NT2/D1 (cell line): ENCODE measurements at regions not wholly inside any gene's neighbourhood (a gene's known extent, or its start where the extent isn't known, plus 50 kb on each side); places are given as distances from the start of the nearest gene placed in this dataset.

Experiments
- DNase-seq: peaks from one replicate; pipeline ENCODE4 v3.0.0-alpha.2; 2011; ENCODE audit warnings: low read depth, low spot score
- H3K27me3 ChIP-seq: 2 replicates; pipeline ENCODE4 v1.6.0; 2011; ENCODE audit warnings: mild to moderate bottlenecking; ENCODE audit not compliant: insufficient read length, insufficient read depth
- H3K36me3 ChIP-seq: 2 replicates; pipeline ENCODE4 v1.6.1; 2011; ENCODE audit warnings: mild to moderate bottlenecking, low read length, mixed read lengths; ENCODE audit not compliant: insufficient read depth, insufficient read length
- H3K4me1 ChIP-seq: 2 replicates; pipeline ENCODE4 v1.5.1; 2011; ENCODE audit not compliant: insufficient read depth, insufficient read length
- H3K4me3 ChIP-seq: 2 replicates; pipeline ENCODE4 v1.5.1; 2011; ENCODE audit warnings: low read depth; ENCODE audit not compliant: insufficient read length
- H3K9ac ChIP-seq: 2 replicates; pipeline ENCODE4 v1.6.0; 2011; ENCODE audit warnings: low read depth; ENCODE audit not compliant: insufficient read length
- H3K9me3 ChIP-seq: 2 replicates; pipeline ENCODE4 v1.5.1; 2011; ENCODE audit warnings: mild to moderate bottlenecking, low read length; ENCODE audit not compliant: insufficient read depth
- SUZ12 ChIP-seq: IDR thresholded peaks from 2 replicates; pipeline ENCODE4 v1.6.1; 2011; ENCODE audit not compliant: insufficient read length, insufficient read depth; ENCODE audit errors: extremely low read depth
- YY1 ChIP-seq: IDR thresholded peaks from 2 replicates; pipeline ENCODE4 v1.6.1; 2011; ENCODE audit not compliant: insufficient read length, insufficient read depth
- ZNF274 ChIP-seq: IDR thresholded peaks from 2 replicates; pipeline ENCODE4 v1.6.1; 2011; ENCODE audit warnings: mild to moderate bottlenecking, low read depth, low read length

DNA sequence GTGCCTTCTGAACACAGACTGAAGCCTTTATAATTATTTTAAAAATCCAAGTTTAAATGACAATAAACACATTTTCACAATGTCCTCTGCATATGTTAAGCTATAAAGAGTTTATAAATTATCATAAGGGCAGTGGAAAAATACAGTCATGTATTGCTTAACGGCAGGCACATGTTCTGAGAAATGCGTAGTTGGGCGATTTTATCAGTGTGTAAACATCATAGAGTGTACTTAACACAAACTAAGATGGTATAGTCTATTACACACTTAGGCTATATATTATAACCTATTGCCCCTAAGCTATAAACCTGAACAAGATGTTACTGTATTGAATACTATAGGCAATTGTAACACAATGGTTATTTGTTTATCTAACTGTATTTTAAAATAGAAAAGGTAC, 254.7 kb downstream of the GABRG1 start:
- H3K9me3 ChIP-seq, result no peaks in the 10 kb centered on the region
- no peak for TF ChIP-seq YY1
- TF ChIP-seq SUZ12, result no peak
- no peak for TF ChIP-seq ZNF274
- no peak overlapping the region for H3K9ac ChIP-seq
- no peaks in the 10 kb centered on the region for H3K4me1 ChIP-seq
- no peak overlapping the region for H3K4me3 ChIP-seq
- H3K36me3 ChIP-seq, result no peaks in the 10 kb centered on the region
- no peaks in the 10 kb centered on the region for H3K27me3 ChIP-seq
- no peak for DNase-seq

DNA sequence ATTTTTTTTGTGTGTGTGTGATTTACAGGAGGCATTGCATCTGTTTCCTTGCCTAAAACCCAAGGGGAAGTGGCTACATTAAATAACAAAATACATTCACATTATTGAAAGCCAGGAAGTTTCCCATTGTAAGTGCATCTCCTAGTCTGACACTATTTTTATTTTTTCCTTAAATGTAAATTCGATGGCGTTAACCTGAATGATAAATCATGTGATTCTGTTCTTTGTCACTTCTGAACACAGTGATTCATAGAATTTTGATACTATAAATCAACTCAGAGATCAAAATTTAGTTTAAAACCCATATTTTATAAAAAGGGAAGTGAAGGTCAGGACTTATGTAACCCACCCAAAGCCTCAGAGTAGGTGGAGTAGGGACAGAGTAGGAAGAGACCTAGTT, 258.1 kb downstream of the GABRG1 start:
- Histone ChIP-seq H3K4me1 (no peaks in the 10 kb centered on the region), H3K36me3 (no peaks in the 10 kb centered on the region), H3K9me3 (no peaks in the 10 kb centered on the region), H3K9ac (no peak overlapping the region), H3K4me3 (no peak overlapping the region), H3K27me3 (no peaks in the 10 kb centered on the region)
- DNase-seq, result no peak
- TF ChIP-seq YY1 (no peak), ZNF274 (no peak), SUZ12 (no peak)

DNA sequence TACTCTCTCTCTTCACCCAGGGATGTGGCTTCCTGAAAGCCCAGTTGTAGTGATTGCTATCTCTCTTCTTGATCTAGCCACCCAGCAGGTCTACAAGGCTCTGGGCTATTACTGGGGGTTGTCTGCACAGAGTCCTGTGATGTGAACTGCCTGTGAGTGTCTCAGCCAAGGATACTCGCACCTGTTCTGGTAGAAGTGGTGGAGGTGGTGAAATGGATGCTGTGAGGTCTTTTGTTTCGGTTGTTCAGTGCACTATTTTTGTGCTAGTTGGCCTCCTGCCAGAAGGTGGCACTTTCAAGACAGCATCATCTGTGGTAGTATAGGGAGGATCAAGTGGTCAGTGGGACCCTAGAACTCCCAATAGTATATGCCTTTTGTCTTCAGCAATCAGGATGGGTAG, 268.0 kb downstream of the GABRG1 start:
- no peak for TF ChIP-seq ZNF274
- no peak for TF ChIP-seq SUZ12
- H3K9ac ChIP-seq, result no peak overlapping the region
- no peak overlapping the region for H3K4me3 ChIP-seq
- H3K27me3 ChIP-seq, result no peaks in the 10 kb centered on the region
- no peaks in the 10 kb centered on the region for H3K9me3 ChIP-seq
- no peaks in the 10 kb centered on the region for H3K4me1 ChIP-seq
- no peak for DNase-seq
- no peaks in the 10 kb centered on the region for H3K36me3 ChIP-seq

DNA sequence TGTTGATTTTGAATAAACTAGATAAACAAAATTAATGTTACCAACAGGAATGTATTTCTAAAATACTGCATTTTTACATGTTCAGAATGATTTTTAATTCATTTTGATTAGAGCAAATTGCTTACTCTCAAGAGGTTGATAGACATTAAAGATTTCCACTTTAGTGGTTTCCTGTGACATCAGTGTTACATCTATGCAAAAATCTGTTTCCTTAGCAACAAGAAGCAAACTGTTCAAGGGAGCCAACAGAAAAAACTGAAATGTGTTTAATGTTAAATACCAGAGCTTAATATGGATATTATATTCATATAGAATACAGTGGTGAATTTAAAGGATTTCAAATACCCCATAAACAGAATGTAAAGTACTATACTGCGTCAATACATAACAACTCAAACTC, 277.8 kb downstream of the GABRG1 start:
- Histone ChIP-seq H3K36me3 (no peaks in the 10 kb centered on the region), H3K4me3 (no peak overlapping the region), H3K4me1 (no peaks in the 10 kb centered on the region), H3K27me3 (no peaks in the 10 kb centered on the region), H3K9me3 (no peaks in the 10 kb centered on the region), H3K9ac (no peak overlapping the region)
- TF ChIP-seq SUZ12 (no peak), YY1 (no peak), ZNF274 (no peak)
- no peak for DNase-seq

DNA sequence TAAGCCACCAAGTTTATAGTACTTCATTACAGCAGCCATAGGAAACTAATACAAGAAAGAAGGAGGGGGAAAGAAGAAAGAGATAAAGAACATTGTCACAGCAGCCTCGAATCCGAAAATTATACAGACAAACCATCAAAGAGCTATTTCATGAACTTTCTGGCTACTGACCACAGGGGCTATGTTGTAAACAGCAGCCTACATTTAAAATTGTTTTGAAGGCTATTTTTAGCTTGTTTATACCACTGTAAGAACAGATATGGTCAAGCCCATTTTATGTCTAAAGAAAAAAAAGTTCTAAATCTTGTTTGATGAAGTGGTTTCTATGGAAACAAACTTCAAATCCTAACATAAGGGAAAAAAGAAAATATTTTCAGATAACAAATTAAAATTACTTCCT, 282.1 kb downstream of the GABRG1 start:
- H3K4me1 ChIP-seq, result no peaks in the 10 kb centered on the region
- TF ChIP-seq YY1 (no peak), SUZ12 (no peak)
- H3K27me3 ChIP-seq, result no peaks in the 10 kb centered on the region
- H3K9me3 ChIP-seq, result no peaks in the 10 kb centered on the region
- H3K9ac ChIP-seq, result no peak overlapping the region
- no peaks in the 10 kb centered on the region for H3K36me3 ChIP-seq
- DNase-seq, result no peak
- no peak overlapping the region for H3K4me3 ChIP-seq

DNA sequence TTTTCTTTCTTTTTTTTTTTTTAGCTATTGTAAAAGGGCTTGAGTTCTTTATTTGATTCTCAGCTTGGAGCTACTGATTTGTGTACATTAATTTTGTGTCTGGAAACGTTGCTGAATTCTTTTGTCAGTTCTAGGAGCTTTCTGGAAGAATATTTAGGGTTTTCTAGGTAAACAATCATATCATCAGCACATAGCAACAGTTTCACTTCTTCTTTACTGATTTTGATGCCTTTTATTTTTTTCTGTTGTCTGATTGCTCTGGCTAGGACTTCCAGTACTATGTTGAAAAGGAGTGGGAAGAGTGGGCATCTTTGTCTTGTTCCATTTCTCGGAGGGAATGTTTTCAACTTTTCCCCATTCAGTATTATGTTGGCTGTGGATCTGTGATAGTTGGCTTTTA, 292.2 kb downstream of the GABRG1 start:
- Histone ChIP-seq H3K9me3 (no peaks in the 10 kb centered on the region), H3K36me3 (no peaks in the 10 kb centered on the region), H3K4me1 (no peaks in the 10 kb centered on the region), H3K27me3 (no peaks in the 10 kb centered on the region), H3K9ac (no peak overlapping the region), H3K4me3 (no peak overlapping the region)
- no peak for DNase-seq
- TF ChIP-seq SUZ12, result no peak
- TF ChIP-seq YY1, result no peak
- no peak for TF ChIP-seq ZNF274

DNA sequence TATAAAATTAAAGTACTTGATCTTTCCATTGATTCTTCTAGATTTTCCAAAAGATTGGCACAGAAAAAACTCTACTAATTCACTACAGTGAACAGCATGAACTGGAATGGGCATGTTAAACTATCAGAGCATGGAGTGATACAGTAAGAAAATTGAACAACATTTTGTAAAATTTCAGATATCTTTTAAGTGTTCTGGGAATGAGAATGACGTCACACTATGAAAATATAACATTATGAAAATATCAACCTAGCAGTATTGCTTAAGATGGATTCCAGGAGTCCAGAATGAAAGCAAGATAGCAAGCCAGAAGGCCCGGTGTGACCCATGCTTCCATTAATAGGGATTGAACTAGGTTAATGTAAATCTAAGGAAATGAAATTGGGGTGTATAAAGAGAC, 319.9 kb downstream of the GABRG1 start:
- DNase-seq, result no peak
- no peaks in the 10 kb centered on the region for H3K27me3 ChIP-seq
- no peak overlapping the region for H3K4me3 ChIP-seq
- H3K36me3 ChIP-seq, result no peaks in the 10 kb centered on the region
- no peak overlapping the region for H3K9ac ChIP-seq
- no peaks in the 10 kb centered on the region for H3K4me1 ChIP-seq
- H3K9me3 ChIP-seq, result no peaks in the 10 kb centered on the region
- TF ChIP-seq ZNF274 (no peak), YY1 (no peak), SUZ12 (no peak)

DNA sequence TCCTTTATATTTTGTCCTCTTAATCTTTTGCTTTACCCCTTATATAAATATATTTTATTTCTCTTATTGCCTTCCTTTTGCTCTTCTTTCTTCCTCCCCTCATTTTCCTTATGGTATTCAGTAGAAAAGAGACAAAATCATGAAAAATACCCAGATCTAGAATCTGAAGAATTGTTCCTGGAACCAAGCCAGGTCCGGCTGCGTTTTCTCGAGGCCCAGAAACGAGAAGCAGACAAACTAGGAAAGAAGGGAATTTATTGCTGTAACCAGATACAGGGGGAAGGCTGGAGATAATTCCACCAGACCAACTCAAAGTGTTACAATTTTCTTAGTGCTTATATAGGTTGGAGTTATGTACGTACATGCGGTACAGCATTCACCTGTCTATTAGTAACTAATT, 328.7 kb downstream of the GABRG1 start:
- H3K27me3 ChIP-seq, result no peaks in the 10 kb centered on the region
- no peaks in the 10 kb centered on the region for H3K36me3 ChIP-seq
- H3K9me3 ChIP-seq, result no peaks in the 10 kb centered on the region
- H3K4me3 ChIP-seq, result no peak overlapping the region
- no peak for DNase-seq
- TF ChIP-seq YY1 (no peak), ZNF274 (no peak), SUZ12 (no peak)
- no peaks in the 10 kb centered on the region for H3K4me1 ChIP-seq
- no peak overlapping the region for H3K9ac ChIP-seq
